Body of pancreas (tissue), 4 donors: ENCODE measurements at regions not wholly inside any gene's neighbourhood (a gene's known extent, or its start where the extent isn't known, plus 50 kb on each side); places are given as distances from the start of the nearest gene placed in this dataset.

Experiments used
- CTCF ChIP-seq, 7 experiments: fragments of 450-650 bp in 4 of 7; fragments of 200-600 bp in 3 of 7; sonication (generic) in 3 of 7; IDR thresholded peaks; one replicate each; pipeline ENCODE4 v1.5.1; 2016 to 2019; ENCODE audit warnings: antibody characterized with exemption in 7 of 7
- POLR2A ChIP-seq, 3 donors: fragments of 450-650 bp; IDR thresholded peaks; one replicate each; pipeline ENCODE4 v1.6.1; 2016; ENCODE audit warnings: antibody characterized with exemption in 3 of 3, mild to moderate bottlenecking in 2 of 3

- TF ChIP-seq CTCF (IDR thresholded peaks at IDR 0.05), result no peak
- no peak for TF ChIP-seq POLR2A (IDR thresholded peaks at IDR 0.05)
These were observed 1400.0 kb downstream of the CDY2B start for GRCh38 chrY:16480031-16480430.
